Astrocyte (in vitro differentiated cells and primary cell): ENCODE measurements at regions not wholly inside any gene's neighbourhood (a gene's known extent, or its start where the extent isn't known, plus 50 kb on each side); places are given as distances from the start of the nearest gene placed in this dataset.

ENCODE experiments used
- CTCF ChIP-seq: IDR thresholded peaks from 2 replicates; pipeline ENCODE4 v1.5.1; 2011; ENCODE audit warnings: low read depth, mild to moderate bottlenecking, inconsistent platforms, low read length, moderate library complexity; ENCODE audit not compliant: insufficient read depth
- EZH2 ChIP-seq: IDR thresholded peaks from 2 replicates; pipeline ENCODE4 v1.6.1; 2012; ENCODE audit warnings: mild to moderate bottlenecking, low read length, inconsistent platforms; ENCODE audit not compliant: insufficient read depth

GRCh38 chr19:30955112-30956104, 393.8 kb downstream of the TSHZ3 start:
- no peak for TF ChIP-seq CTCF
- no peak for TF ChIP-seq EZH2
